ENCODE measurements at regions not wholly inside any gene's neighbourhood (a gene's known extent, or its start where the extent isn't known, plus 50 kb on each side); places are given as distances from the start of the nearest gene placed in this dataset.

GRCh38 chr9:116074658-116075057, 78.9 kb upstream of the PAPPA start:
- no peak overlapping the region for H3K4me3 ChIP-seq
- H3K27ac ChIP-seq = no peak overlapping the region
- no peak for DNase-seq (ENCODE audit: low spot score in 2 of 2)
- H3K36me3 ChIP-seq = no peaks in the 10 kb centered on the region
- H3K4me1 ChIP-seq = no peaks in the 10 kb centered on the region
- no peaks in the 10 kb centered on the region for H3K9me3 ChIP-seq
- H3K27me3 ChIP-seq = no peaks in the 10 kb centered on the region
- no peak for TF ChIP-seq POLR2A (IDR thresholded peaks at IDR 0.05)
- no peak for TF ChIP-seq CTCF (IDR thresholded peaks at IDR 0.05)
- TF ChIP-seq EP300 (IDR thresholded peaks at IDR 0.05) = no peak

- H3K36me3 ChIP-seq = no peaks in the 10 kb centered on the region
- no peaks in the 10 kb centered on the region for H3K9me3 ChIP-seq
- TF ChIP-seq CTCF (IDR thresholded peaks at IDR 0.05) (no peak), POLR2A (IDR thresholded peaks at IDR 0.05) (no peak), EP300 (IDR thresholded peaks at IDR 0.05) (no peak)
- H3K27ac ChIP-seq = no peak overlapping the region
- DNase-seq (ENCODE audit: low spot score in 2 of 2) = no peak
- no peak overlapping the region for H3K4me3 ChIP-seq
- H3K4me1 ChIP-seq = no peaks in the 10 kb centered on the region
- H3K27me3 ChIP-seq = no peaks in the 10 kb centered on the region
- 81 to 85% methylated on average over 5 of the region's 5 CpGs for WGBS, 2 donors
These were observed 78.4 kb upstream of the PAPPA start for GRCh38 chr9:116075191-116075590.

GRCh38 chr9:116078640-116079039, 75.0 kb upstream of the PAPPA start:
- no peaks in the 10 kb centered on the region for H3K27me3 ChIP-seq
- no peaks in the 10 kb centered on the region for H3K4me1 ChIP-seq
- DNase-seq (ENCODE audit: low spot score in 2 of 2) = no peak
- TF ChIP-seq POLR2A (IDR thresholded peaks at IDR 0.05) (no peak), EP300 (IDR thresholded peaks at IDR 0.05) (no peak), CTCF (IDR thresholded peaks at IDR 0.05) (no peak)
- no peak overlapping the region for H3K4me3 ChIP-seq
- H3K9me3 ChIP-seq = no peaks in the 10 kb centered on the region
- no peaks in the 10 kb centered on the region for H3K36me3 ChIP-seq
- H3K27ac ChIP-seq = no peak overlapping the region

GRCh38 chr9:116080561-116080960, 73.0 kb upstream of the PAPPA start:
- no peak overlapping the region for H3K27ac ChIP-seq
- DNase-seq (ENCODE audit: low spot score in 2 of 2) = no peak
- H3K4me1 ChIP-seq = no peaks in the 10 kb centered on the region
- H3K4me3 ChIP-seq = no peak overlapping the region
- H3K9me3 ChIP-seq = no peaks in the 10 kb centered on the region
- TF ChIP-seq EP300 (IDR thresholded peaks at IDR 0.05) (no peak), CTCF (IDR thresholded peaks at IDR 0.05) (no peak), POLR2A (IDR thresholded peaks at IDR 0.05) (no peak)
- H3K36me3 ChIP-seq = no peaks in the 10 kb centered on the region
- H3K27me3 ChIP-seq = no peaks in the 10 kb centered on the region
- WGBS, 2 donors = 53 to 68% methylated on average over 5 of the region's 5 CpGs

GRCh38 chr9:116081435-116082115, 72.0 kb upstream of the PAPPA start:
- no peaks in the 10 kb centered on the region for H3K4me1 ChIP-seq
- TF ChIP-seq POLR2A (IDR thresholded peaks at IDR 0.05) (no peak), EP300 (IDR thresholded peaks at IDR 0.05) (no peak)
- no peaks in the 10 kb centered on the region for H3K9me3 ChIP-seq
- no peak overlapping the region for H3K4me3 ChIP-seq
- H3K27me3 ChIP-seq = no peaks in the 10 kb centered on the region
- WGBS, 2 donors = 50 to 53% methylated on average over 2 of the region's 2 CpGs
- no peaks in the 10 kb centered on the region for H3K36me3 ChIP-seq
- H3K27ac ChIP-seq = no peak overlapping the region
- DNase-seq (ENCODE audit: low spot score in 2 of 2) = no peak

GRCh38 chr9:116083837-116084236, 69.8 kb upstream of the PAPPA start:
- H3K36me3 ChIP-seq = no peaks in the 10 kb centered on the region
- H3K4me1 ChIP-seq = peaks cover 0 to 5% (median 0%) of the 10 kb centered on the region in 4 donors
- H3K27ac ChIP-seq = no peak overlapping the region
- no peaks in the 10 kb centered on the region for H3K27me3 ChIP-seq
- no peak for TF ChIP-seq POLR2A (IDR thresholded peaks at IDR 0.05)
- no peak for TF ChIP-seq EP300 (IDR thresholded peaks at IDR 0.05)
- TF ChIP-seq CTCF (IDR thresholded peaks at IDR 0.05) = no peak
- no peaks in the 10 kb centered on the region for H3K9me3 ChIP-seq
- no peak for DNase-seq (ENCODE audit: low spot score in 2 of 2)
- no peak overlapping the region for H3K4me3 ChIP-seq
- WGBS, 2 donors = 89 to 90% methylated on average over 2 of the region's 2 CpGs

Data from tibial nerve (tissue), 4 donors.